Hepatocyte (in vitro differentiated cells): ENCODE measurements at regions not wholly inside any gene's neighbourhood (a gene's known extent, or its start where the extent isn't known, plus 50 kb on each side); places are given as distances from the start of the nearest gene placed in this dataset.

Source experiments
- DNase-seq: peaks from one replicate; pipeline ENCODE4 v3.0.0-alpha.2; 2016; ENCODE audit warnings: low spot score
- H2AFZ ChIP-seq: fragments of 200-600 bp; sonication (generic); 2 replicates; pipeline ENCODE4 v1.6.0; 2016; ENCODE audit warnings: antibody characterized with exemption, mild to moderate bottlenecking
- H3K27ac ChIP-seq: fragments of 200-600 bp; sonication (generic); 2 replicates; pipeline ENCODE4 v1.5.1; 2016; ENCODE audit warnings: mild to moderate bottlenecking
- H3K27me3 ChIP-seq: fragments of 200-600 bp; sonication (generic); 2 replicates; pipeline ENCODE4 v1.6.1; 2016
- H3K36me3 ChIP-seq: fragments of 200-600 bp; sonication (generic); replicated peaks from 2 replicates; pipeline ENCODE4 v1.5.1; 2016; ENCODE audit warnings: low read depth; ENCODE audit not compliant: insufficient read depth
- H3K4me1 ChIP-seq: fragments of 200-600 bp; sonication (generic); 2 replicates; pipeline ENCODE4 v1.5.1; 2016; ENCODE audit warnings: mild to moderate bottlenecking, moderate library complexity; ENCODE audit not compliant: insufficient read depth
- H3K4me2 ChIP-seq: fragments of 200-600 bp; sonication (generic); 2 replicates; pipeline ENCODE4 v1.6.0; 2016
- H3K4me3 ChIP-seq: fragments of 200-600 bp; sonication (generic); 2 replicates; pipeline ENCODE4 v1.5.1; 2016; ENCODE audit warnings: mild to moderate bottlenecking
- H3K79me2 ChIP-seq: fragments of 200-600 bp; sonication (generic); 2 replicates; pipeline ENCODE4 v1.6.0; 2017; ENCODE audit warnings: mild to moderate bottlenecking
- H3K9me2 ChIP-seq: fragments of 200-600 bp; sonication (generic); replicated peaks from 2 replicates; pipeline ENCODE4 v1.6.0; 2017; ENCODE audit warnings: mild to moderate bottlenecking; ENCODE audit not compliant: insufficient read depth
- H3K9me3 ChIP-seq: fragments of 200-600 bp; sonication (generic); 2 replicates; pipeline ENCODE4 v1.5.1; 2016; ENCODE audit warnings: low read depth, mild to moderate bottlenecking
- H4K20me1 ChIP-seq: fragments of 200-600 bp; sonication (generic); 2 replicates; pipeline ENCODE4 v1.6.0; 2016; ENCODE audit warnings: mild to moderate bottlenecking; ENCODE audit not compliant: insufficient read depth, poor library complexity, severe bottlenecking
- CTCF ChIP-seq: fragments of 200-600 bp; sonication (generic); IDR thresholded peaks from 2 replicates; pipeline ENCODE4 v1.5.1; 2016; ENCODE audit warnings: antibody characterized with exemption, mild to moderate bottlenecking; ENCODE audit not compliant: poor library complexity
- EZH2 ChIP-seq: fragments of 200-600 bp; sonication (generic); IDR thresholded peaks from 2 replicates; pipeline ENCODE4 v1.6.1; 2016; ENCODE audit warnings: antibody characterized with exemption, mild to moderate bottlenecking, borderline replicate concordance
- EZH2phosphoT487 ChIP-seq: fragments of 200-600 bp; sonication (generic); IDR thresholded peaks from one replicate; pipeline ENCODE4 v1.6.1; 2018; ENCODE audit warnings: antibody characterized with exemption, mild to moderate bottlenecking, low read depth, moderate library complexity; ENCODE audit not compliant: unreplicated experiment, severe bottlenecking
- WGBS: methylation state at CpG from one replicate; pipeline ENCODE4 v1.1.6; 2016; ENCODE audit warnings: low lambda C conversion rate; ENCODE audit errors: missing lambda C conversion rate; 5-methylcytosine and 5-hydroxymethylcytosine counted together

GRCh38 chr18:78717051-78717765, 262.4 kb upstream of the SALL3 start:
- Histone ChIP-seq H3K4me3 (no peak overlapping the region), H3K4me2 (no peak overlapping the region), H4K20me1 (no peaks in the 10 kb centered on the region), H3K9me2 (no peaks in the 10 kb centered on the region), H3K27me3 (peaks cover 3% of the 10 kb centered on the region), H3K27ac (no peak overlapping the region), H3K4me1 (no peaks in the 10 kb centered on the region), H3K36me3 (no peaks in the 10 kb centered on the region), H3K9me3 (no peaks in the 10 kb centered on the region), H2AFZ (no peak overlapping the region), H3K79me2 (no peaks in the 10 kb centered on the region)
- WGBS = 94% methylated on average over 34 of the region's 37 CpGs
- TF ChIP-seq CTCF (no peak), EZH2phosphoT487 (no peak), EZH2 (no peak)
- no peak for DNase-seq

- no peak for TF ChIP-seq CTCF
- no peak for TF ChIP-seq EZH2phosphoT487
- TF ChIP-seq EZH2 = no peak
- 88% methylated on average over 6 of the region's 6 CpGs for WGBS
- Histone ChIP-seq H3K4me1 (no peaks in the 10 kb centered on the region), H4K20me1 (no peaks in the 10 kb centered on the region), H3K4me3 (no peak overlapping the region), H2AFZ (no peak overlapping the region), H3K9me3 (no peaks in the 10 kb centered on the region), H3K79me2 (no peaks in the 10 kb centered on the region), H3K27me3 (peaks cover 3% of the 10 kb centered on the region), H3K27ac (no peak overlapping the region), H3K9me2 (no peaks in the 10 kb centered on the region), H3K36me3 (no peaks in the 10 kb centered on the region), H3K4me2 (no peak overlapping the region)
- no peak for DNase-seq
These were observed 261.9 kb upstream of the SALL3 start for GRCh38 chr18:78717766-78718150.

GRCh38 chr18:78719821-78720220, 259.8 kb upstream of the SALL3 start:
- Histone ChIP-seq H3K79me2 (no peaks in the 10 kb centered on the region), H2AFZ (no peak overlapping the region), H3K9me3 (no peaks in the 10 kb centered on the region), H3K27ac (no peak overlapping the region), H3K36me3 (no peaks in the 10 kb centered on the region), H3K27me3 (peaks cover 7% of the 10 kb centered on the region), H4K20me1 (no peaks in the 10 kb centered on the region), H3K4me1 (no peaks in the 10 kb centered on the region), H3K4me2 (no peak overlapping the region), H3K9me2 (no peaks in the 10 kb centered on the region), H3K4me3 (no peak overlapping the region)
- 95% methylated on average over 11 of the region's 11 CpGs for WGBS
- no peak for DNase-seq
- no peak for TF ChIP-seq EZH2phosphoT487
- TF ChIP-seq EZH2 = no peak
- no peak for TF ChIP-seq CTCF
